ENCODE measurements at regions not wholly inside any gene's neighbourhood (a gene's known extent, or its start where the extent isn't known, plus 50 kb on each side); places are given as distances from the start of the nearest gene placed in this dataset.

DNA sequence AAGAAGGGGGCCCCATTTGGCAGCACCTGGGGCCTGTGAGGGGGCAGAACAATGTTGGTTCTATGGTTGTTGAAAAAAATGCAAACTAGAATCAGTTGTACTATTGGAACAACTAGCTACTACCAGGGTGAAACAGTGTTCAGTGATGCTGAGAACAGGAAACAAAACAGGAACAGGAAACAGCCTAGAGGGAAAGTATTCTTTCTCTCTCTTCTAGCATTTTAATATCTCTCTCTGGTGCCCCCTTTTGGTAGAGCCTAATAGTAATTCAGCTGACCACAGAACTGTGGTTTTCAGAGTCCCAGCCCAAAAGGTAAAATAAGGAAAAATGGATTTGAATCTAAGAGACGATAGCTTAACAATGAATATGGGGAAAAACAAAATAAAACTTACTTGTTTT, 138.0 kb upstream of the KCNN2 start:
- no peak for TF ChIP-seq POLR2A (IDR thresholded peaks at IDR 0.05)
- TF ChIP-seq, protein P1, sequence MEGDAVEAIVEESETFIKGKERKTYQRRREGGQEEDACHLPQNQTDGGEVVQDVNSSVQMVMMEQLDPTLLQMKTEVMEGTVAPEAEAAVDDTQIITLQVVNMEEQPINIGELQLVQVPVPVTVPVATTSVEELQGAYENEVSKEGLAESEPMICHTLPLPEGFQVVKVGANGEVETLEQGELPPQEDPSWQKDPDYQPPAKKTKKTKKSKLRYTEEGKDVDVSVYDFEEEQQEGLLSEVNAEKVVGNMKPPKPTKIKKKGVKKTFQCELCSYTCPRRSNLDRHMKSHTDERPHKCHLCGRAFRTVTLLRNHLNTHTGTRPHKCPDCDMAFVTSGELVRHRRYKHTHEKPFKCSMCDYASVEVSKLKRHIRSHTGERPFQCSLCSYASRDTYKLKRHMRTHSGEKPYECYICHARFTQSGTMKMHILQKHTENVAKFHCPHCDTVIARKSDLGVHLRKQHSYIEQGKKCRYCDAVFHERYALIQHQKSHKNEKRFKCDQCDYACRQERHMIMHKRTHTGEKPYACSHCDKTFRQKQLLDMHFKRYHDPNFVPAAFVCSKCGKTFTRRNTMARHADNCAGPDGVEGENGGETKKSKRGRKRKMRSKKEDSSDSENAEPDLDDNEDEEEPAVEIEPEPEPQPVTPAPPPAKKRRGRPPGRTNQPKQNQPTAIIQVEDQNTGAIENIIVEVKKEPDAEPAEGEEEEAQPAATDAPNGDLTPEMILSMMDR (IDR thresholded peaks at IDR 0.05) = peak in 1 of 3 experiments; percentile 29
